ENCODE measurements at regions not wholly inside any gene's neighbourhood (a gene's known extent, or its start where the extent isn't known, plus 50 kb on each side); places are given as distances from the start of the nearest gene placed in this dataset.

DNA sequence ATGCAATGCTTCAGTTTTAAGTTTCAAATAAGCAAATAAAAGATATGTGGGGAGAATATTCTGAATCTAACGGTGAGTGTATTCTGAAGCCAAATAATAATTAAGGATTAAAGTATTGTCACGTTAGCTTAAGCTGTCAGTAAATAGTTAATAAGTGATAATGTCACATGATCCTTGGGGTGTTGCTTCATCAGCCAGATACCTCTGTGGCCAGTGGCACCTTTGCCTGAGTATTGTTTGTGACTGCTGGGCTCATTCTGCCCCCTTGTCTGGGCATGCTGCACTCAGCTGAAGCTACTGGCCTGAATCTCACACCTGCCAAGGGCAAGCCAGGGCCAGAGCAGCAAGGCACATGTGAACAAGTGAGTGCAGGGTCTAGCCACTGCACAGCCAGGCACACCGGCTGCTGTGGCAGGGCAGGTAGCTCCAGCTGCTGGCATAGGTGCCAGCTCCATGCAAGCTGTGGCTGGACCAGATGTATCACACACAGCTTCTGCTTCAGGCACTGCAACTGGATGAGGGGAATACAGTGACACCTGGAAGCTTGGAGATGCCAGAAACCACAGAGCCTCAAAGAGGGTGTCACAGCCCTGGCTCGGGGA, 739.7 kb downstream of the SLC6A15 start:
- H3K9me3 Mint-ChIP-seq, result no peaks in the 10 kb centered on the region
- no peaks in the 10 kb centered on the region for H3K36me3 Mint-ChIP-seq (ENCODE audit: low read depth)
- no peak for DNase-seq
- H3K4me1 Mint-ChIP-seq (ENCODE audit: low read depth), result no peaks in the 10 kb centered on the region
- no peaks in the 10 kb centered on the region for H3K27me3 Mint-ChIP-seq (ENCODE audit: insufficient read depth)
- no peak overlapping the region for H3K27ac Mint-ChIP-seq
- H3K4me3 Mint-ChIP-seq, result no peak overlapping the region
- TF ChIP-seq, protein P1, sequence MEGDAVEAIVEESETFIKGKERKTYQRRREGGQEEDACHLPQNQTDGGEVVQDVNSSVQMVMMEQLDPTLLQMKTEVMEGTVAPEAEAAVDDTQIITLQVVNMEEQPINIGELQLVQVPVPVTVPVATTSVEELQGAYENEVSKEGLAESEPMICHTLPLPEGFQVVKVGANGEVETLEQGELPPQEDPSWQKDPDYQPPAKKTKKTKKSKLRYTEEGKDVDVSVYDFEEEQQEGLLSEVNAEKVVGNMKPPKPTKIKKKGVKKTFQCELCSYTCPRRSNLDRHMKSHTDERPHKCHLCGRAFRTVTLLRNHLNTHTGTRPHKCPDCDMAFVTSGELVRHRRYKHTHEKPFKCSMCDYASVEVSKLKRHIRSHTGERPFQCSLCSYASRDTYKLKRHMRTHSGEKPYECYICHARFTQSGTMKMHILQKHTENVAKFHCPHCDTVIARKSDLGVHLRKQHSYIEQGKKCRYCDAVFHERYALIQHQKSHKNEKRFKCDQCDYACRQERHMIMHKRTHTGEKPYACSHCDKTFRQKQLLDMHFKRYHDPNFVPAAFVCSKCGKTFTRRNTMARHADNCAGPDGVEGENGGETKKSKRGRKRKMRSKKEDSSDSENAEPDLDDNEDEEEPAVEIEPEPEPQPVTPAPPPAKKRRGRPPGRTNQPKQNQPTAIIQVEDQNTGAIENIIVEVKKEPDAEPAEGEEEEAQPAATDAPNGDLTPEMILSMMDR (IDR thresholded peaks at IDR 0.05), result no peak

DNA sequence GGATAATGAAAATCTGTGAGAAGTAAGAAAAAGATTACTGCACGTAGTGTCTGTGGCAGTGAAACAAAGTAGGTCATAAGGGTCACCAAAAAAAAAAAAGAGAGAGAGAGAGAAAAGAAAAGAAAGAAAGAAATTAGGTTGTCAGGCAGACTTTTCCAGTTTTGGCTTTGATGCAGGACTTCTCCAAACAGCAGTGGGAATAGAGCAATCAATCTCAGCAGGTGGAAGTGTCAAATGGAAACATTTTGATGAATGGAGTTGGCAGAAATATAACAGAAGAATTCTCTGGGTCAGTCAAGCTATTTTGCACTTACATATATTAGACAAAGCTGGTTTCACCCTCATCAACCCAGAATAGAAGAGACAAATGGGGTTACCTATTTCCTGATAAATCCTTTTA, 745.8 kb downstream of the SLC6A15 start:
- H3K36me3 Mint-ChIP-seq (ENCODE audit: low read depth), result no peaks in the 10 kb centered on the region
- no peaks in the 10 kb centered on the region for H3K4me1 Mint-ChIP-seq (ENCODE audit: low read depth)
- no peaks in the 10 kb centered on the region for H3K27me3 Mint-ChIP-seq (ENCODE audit: insufficient read depth)
- TF ChIP-seq, protein P1 (IDR thresholded peaks at IDR 0.05), result no peak
- H3K9me3 Mint-ChIP-seq, result no peaks in the 10 kb centered on the region
- no peak overlapping the region for H3K4me3 Mint-ChIP-seq
- no peak for DNase-seq
- no peak overlapping the region for H3K27ac Mint-ChIP-seq

DNA sequence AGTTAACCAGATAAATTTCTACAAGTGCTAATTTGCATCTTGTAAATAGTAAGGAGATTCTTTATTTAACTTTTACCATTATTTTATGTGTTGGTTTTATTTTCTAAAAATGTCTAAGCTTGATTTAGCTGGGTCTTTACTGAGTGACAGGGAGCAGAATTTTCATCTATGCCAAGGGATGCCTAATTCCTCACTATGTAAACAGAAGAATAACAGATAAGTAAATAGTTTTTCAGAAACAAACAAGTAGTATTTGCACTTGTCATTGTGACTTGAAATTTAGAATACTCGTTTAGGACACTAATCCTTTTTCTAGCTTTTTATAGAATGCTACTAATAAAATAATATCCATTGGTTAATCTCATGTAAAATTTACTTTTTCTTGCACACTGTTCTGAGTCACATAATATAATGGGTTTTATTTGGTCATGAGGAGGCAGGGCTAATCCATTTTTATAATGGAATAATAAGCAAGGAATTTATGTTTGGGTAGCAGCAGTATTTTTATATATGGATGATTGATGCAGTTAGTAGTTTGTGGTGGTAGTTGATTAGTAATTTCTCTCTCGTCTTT, 746.5 kb downstream of the SLC6A15 start:
- H3K9me3 Mint-ChIP-seq, result no peaks in the 10 kb centered on the region
- H3K4me3 Mint-ChIP-seq, result no peak overlapping the region

DNA sequence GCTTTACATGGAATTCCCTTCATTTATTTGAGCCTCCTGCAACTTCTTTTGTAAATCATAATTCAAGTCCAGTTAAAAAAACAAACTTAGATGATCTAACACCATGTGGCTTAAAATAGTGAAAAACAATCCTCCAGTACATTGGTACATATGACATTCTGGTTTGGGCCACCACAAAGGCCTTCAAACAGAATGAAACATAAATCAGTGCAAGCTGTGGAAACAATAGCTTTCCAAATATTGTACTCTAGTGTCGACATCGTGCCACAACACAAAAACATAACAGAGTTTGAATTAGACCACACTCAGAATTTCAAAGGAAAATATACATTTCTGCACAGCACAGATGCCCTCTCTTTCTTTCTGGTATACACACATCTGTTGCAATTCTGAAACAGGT, 751.3 kb downstream of the SLC6A15 start:
- Mint-ChIP-seq H3K4me3 (no peak overlapping the region), H3K9me3 (no peaks in the 10 kb centered on the region), H3K27ac (no peak overlapping the region), H3K36me3 (ENCODE audit: low read depth) (no peaks in the 10 kb centered on the region), H3K4me1 (ENCODE audit: low read depth) (peaks cover 11% of the 10 kb centered on the region; the same call in 1 of the 2 replicates), H3K27me3 (ENCODE audit: insufficient read depth) (no peaks in the 10 kb centered on the region)
- TF ChIP-seq, protein P1 (IDR thresholded peaks at IDR 0.05), result no peak
- DNase-seq, result no peak

More for the DNA sequence above, 746.5 kb downstream of the SLC6A15 start:
- Mint-ChIP-seq H3K4me1 (ENCODE audit: low read depth) (no peaks in the 10 kb centered on the region), H3K27me3 (ENCODE audit: insufficient read depth) (no peaks in the 10 kb centered on the region), H3K36me3 (ENCODE audit: low read depth) (no peaks in the 10 kb centered on the region), H3K27ac (no peak overlapping the region)
- no peak for DNase-seq
- TF ChIP-seq, protein P1 (IDR thresholded peaks at IDR 0.05), result no peak

DNA sequence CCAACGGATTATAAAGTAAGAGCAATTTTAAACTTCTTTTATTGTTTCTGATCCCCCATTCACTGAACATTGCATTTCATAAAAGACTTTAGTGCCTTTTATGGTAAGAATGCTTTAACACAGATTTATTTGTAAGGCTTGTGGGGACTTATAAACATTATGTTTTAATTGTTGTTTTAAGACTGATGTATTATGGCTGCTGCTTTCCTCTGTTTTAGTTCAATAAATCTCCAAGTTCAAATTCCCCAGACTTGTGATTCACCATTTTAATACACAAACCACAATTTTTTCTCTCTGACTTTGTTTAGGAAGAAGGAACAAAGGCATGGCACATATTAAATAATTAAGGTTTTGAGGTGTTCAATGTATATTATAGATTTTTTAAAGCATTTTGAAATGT, 753.3 kb downstream of the SLC6A15 start:
- no peak overlapping the region; the same call in 1 of the 2 replicates for H3K4me3 Mint-ChIP-seq
- no peak overlapping the region for H3K27ac Mint-ChIP-seq
- no peaks in the 10 kb centered on the region for H3K9me3 Mint-ChIP-seq
- H3K27me3 Mint-ChIP-seq (ENCODE audit: insufficient read depth), result no peaks in the 10 kb centered on the region
- H3K36me3 Mint-ChIP-seq (ENCODE audit: low read depth), result no peaks in the 10 kb centered on the region
- TF ChIP-seq, protein P1 (IDR thresholded peaks at IDR 0.05), result no peak
- peaks cover 11% of the 10 kb centered on the region; the same call in 1 of the 2 replicates for H3K4me1 Mint-ChIP-seq (ENCODE audit: low read depth)
- no peak for DNase-seq

Data from HFFc6 (cell line).